ENCODE measurements at regions not wholly inside any gene's neighbourhood (a gene's known extent, or its start where the extent isn't known, plus 50 kb on each side); places are given as distances from the start of the nearest gene placed in this dataset.
"Not testable (repeated sequence)": the region's sequence is repeated elsewhere in the genome, so short reads cannot be mapped to it uniquely, and the experiment has no call there.

DNA sequence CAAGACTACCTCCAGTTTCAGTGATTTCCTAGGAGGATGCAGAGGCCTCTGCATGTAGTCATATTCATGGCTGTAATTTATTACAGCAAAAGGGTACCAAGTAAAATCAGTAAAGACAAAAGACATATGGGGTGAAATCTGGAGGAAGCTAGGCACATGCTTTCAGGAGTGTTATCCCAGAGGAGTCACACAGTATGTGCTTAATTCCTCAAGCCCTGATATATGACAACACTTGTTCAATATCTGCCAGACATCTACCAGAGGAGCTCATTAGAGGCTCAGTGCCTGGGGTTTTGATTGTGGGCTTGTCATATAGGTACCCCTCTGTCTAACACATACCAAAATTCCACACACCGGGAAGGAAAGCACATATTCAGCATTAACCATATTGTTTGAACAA lies 283.8 kb downstream of the CXCL12 start:
- DNase-seq (ENCODE audit: low read depth): no peak

DNA sequence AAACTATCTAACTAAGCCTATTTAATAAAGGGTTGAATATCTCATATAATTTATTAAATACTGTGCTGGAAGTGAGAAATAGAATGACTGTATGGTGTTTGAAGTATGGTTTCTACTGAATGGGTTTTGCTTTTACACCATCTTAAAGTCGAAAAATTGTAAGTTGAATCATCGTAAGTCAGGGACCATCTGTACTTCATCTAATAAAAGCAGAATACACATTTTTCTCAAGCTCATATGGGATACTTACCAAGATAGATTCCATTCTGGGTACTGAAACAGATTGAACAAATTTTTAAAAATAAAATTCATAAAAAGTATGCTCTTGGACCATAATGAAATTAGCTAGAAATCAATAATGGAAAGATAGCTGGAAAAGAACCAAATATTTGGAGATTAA lies 285.4 kb downstream of the CXCL12 start:
- no peak for DNase-seq (ENCODE audit: low read depth)

DNA sequence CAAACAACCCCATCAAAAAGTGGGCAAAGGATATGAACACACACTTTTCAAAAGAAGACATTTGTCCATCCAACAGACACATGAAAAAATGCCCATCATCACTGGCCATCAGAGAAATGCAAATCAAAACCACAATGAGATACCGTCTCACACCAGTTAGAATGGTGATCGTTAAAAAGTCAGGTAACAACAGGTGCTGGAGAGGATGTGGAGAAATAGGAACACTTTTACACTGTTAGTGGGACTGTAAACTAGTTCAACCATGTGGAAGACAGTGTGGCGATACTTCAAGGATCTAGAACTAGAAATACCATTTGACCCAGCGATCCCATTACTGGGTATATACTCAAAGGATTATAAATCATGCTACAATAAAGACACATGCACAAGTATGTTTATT lies 288.7 kb downstream of the CXCL12 start:
- not testable (repeated sequence) for DNase-seq (ENCODE audit: low read depth)

DNA sequence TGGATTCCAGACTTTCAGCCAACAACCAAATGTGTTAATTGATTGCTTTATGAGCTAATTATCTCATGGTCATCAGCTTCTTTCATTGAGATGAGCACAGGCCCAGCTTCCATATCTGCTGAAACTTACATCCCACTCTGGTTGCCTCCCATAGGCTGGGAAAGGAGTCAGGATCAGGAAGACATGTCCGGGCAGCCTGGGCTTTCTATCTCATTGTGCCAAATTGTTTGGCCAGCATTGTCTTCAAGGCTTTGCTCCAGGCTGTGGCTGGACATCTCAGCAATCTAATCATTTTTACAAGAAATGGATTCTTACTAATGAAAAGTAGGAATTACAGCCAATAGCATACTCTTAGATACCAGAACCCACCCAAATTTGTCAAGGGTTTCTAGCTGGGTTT lies 295.2 kb downstream of the CXCL12 start:
- DNase-seq (ENCODE audit: low read depth): no peak

DNA sequence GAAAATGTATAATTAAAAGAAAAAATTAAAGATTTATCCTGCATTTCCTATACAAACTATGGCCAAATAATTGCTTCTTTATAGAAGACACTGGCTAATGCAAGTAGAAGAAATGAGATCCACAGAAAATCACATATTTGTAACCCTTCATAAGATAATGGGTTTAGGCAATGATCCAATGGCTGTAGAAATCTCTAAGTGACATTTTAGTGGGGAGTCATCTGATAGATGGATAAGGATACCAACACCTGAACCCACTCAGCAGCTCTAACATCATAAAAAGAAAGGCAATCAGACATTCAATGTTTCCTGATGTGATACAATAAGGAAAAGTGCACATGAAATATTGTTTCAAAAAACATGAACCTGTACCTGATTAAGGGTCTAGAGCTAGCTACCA lies 297.5 kb downstream of the CXCL12 start:
- no peak for DNase-seq (ENCODE audit: low read depth)

DNA sequence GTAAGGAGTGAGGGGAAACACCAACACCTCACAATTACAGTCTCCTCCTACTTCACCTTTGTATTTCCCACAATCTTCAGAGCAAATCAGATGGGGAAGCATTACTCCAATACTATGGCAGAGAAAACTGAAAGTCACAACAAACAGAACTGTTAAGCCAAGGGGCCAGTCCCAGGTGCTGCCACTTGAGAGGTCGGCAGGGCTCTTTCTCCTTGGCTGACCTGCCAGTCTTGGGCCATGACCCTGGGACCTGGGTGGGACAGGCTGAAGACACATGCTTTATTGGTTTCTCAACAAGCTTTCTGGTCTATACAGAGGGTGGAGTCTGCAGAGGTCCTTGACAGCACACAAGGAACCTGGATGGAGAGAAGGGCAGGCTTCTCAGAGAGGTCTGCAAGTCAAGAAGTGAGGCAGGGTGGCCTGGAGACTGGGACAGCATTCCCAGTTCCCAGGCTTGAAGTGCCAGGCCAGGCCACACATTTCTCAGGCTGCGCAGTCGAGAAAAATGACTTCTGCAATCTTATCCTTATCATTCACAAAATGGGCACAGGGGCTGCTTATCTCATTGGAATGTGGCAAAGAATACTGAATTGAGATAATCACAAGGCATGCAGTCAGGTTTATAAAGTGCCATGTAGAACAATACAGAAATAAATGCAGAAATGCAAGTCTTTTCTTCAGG lies 301.0 kb downstream of the CXCL12 start:
- DNase-seq (ENCODE audit: low read depth): no peak

DNA sequence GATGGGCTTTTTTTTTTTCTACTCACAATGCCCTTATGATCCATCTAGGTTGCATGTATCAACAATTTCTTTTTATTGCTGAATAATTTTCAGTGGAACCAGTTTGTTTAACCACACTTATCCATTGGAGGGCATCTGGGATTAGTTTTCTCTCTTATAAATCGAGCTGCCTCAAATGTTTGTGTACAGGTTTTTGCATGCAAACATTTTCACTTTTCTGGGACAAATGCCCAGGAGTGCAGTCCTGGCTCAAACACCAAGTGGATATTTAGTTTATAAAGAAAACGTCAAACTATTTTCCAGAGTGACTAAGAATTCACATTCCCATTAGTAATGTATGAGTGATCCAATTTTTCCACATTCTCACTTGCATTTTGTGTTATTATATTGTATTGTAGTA lies 313.4 kb downstream of the CXCL12 start:
- no peak for DNase-seq (ENCODE audit: low read depth)

DNA sequence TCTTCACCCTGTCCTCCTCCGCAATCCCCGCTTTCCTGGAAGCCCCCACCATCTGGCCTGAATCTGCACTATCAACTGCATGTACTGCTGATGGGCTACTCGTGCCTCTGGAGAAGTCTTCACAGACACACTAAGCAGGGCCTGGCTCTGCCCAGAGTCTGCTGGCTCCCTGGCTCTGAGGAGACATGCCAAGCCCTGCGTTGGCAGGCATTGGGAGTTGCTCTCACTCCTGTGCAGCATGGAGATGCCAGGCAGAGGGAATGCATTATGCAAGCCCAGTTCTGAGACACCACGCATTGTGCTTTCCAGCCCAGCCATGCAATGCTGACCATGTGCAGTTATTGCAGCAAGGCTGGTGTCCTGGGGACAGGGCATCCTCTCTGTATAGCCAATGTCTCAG lies 314.6 kb downstream of the CXCL12 start:
- DNase-seq (ENCODE audit: low read depth): no peak

DNA sequence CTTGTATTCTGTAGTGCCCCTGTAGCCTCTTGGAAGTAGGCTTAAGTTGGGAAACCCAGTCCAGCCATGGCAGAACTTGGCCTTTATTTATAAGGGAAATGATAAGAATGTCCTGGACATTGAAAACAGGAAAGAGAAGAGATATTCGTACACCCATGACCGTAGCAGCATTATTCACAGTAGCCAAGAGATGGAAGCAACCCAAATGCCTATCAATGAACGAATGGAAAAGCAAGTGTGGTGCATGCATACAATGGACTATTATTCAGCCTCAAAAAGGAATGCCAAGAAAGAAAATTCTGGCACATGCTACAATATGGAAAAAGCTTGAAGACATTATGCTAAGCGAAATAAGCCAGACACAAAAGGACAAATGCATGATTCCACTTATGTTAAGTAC lies 315.3 kb downstream of the CXCL12 start:
- DNase-seq (ENCODE audit: low read depth): no peak

DNA sequence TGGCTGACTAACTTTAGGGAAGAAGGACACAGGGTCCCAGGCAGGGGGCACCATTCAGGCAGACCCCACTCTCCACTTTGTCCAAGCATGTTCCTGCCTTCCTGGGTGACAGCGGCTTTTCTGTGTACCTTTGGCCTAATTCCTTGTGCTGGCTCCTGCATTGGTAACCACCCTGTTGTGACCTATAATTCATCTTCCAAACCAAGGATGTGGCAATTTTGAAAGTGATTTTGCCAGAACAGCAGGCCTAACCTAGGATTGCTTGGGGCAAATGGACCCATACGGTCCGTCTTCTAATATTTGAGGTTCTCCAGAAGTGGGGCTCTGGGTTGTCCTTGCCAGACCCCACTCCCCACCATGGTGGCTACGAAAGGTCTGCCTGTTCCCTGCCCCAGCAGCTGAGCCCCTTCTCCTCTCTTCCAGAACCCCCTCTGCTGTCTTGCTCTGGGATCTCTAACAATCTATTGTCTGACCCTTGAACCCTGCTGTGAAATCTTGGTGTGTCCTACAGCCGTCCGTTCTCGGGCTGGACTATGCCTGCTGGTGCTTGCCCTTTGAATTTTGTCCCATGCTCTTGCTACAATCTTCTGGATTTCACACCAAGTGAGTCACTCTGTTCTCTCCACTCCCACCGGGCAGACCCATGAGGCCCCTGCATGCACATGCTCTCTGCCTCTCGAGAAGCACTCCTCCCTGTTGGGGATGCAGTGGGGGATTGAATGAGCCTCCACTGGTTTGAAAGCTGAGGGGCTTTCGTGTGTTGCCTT lies 316.0 kb downstream of the CXCL12 start:
- DNase-seq (ENCODE audit: low read depth): no peak

DNA sequence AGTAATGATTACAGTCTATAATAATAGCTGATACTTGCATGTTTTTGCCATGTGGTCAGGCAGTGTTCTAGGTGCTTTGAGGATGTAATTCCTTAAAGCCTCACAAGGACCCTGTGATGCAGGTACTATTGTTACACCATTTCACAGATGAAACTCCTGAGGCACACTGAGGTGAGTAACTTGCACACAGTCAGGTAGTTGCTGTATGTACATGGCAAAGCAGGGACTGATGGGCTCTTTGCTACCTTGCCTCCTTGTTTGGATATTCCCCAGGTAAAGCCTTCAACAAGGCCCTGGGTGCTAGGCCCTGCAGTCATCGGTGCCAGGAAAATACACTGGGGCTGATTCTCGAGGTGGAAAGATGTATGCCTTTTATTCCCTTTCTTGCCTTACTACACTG lies 317.5 kb downstream of the CXCL12 start:
- no peak for DNase-seq (ENCODE audit: low read depth)

DNA sequence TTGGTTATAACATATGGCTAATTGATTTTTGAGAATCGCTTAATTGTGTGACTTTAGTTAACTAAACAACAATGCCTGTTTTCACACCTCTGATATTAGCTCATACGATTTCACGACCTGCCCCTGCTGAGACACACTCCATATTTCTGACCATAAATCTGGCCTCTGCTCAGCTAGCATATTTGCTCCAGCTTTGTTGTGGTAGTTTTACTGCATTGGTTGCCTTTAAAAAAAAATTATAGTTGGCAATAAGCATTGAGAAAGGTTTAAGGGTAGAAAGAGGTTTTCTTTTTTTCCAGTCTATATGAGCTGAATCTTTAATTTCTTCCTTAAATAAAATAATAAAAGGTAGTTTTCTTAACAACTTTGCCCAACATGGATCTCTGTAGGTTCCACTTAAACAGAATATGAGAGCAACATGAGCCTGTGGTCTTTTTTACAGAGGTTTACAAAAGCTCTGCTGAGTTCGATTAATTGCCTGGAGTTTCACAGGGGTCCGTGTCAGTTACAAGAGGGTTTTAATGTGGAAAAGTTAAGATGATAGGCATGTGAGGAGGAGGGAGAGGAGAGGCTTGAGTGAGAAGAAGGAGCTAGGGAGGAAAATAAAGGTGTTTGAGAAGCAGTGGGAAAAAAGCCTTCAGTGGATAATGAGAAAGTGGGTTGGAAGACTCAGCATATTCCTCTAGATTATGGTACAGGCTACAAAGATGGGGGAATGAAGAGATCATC lies 318.2 kb downstream of the CXCL12 start:
- DNase-seq (ENCODE audit: low read depth): no peak

DNA sequence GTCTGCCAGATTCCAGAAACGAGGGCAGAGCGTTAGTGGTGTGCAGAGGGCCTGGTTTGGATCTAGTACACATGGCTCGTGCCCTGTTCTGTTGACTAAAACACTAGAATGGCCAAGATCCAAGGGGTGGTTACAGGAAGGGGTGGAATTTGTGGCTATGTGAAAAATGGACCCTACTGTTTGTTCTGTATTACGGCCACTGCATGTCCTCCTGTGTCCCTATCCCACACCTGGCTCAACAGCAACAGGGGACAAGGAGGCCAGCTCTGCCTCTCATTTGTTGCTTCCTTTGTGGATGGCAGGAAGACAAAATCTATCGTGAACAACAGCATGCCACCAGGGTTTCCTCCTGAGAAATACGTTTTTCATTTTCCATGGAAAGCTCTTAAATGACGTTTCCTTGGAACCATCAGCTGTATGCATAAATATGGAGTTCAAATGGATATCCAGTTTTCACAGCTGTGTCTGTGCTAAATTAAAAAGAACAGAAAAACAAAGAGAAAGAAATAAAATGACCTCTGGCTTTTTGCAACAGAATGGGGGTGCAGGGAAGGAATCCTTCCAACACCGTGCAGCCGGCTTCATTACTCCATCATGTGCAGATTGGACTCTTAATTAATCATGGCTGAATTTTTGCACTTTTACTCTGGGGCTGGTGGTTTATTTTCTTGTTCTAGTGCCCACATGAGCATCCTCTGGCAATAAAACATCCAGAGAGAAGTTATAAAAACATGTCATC lies 318.9 kb downstream of the CXCL12 start:
- DNase-seq (ENCODE audit: low read depth): no peak

DNA sequence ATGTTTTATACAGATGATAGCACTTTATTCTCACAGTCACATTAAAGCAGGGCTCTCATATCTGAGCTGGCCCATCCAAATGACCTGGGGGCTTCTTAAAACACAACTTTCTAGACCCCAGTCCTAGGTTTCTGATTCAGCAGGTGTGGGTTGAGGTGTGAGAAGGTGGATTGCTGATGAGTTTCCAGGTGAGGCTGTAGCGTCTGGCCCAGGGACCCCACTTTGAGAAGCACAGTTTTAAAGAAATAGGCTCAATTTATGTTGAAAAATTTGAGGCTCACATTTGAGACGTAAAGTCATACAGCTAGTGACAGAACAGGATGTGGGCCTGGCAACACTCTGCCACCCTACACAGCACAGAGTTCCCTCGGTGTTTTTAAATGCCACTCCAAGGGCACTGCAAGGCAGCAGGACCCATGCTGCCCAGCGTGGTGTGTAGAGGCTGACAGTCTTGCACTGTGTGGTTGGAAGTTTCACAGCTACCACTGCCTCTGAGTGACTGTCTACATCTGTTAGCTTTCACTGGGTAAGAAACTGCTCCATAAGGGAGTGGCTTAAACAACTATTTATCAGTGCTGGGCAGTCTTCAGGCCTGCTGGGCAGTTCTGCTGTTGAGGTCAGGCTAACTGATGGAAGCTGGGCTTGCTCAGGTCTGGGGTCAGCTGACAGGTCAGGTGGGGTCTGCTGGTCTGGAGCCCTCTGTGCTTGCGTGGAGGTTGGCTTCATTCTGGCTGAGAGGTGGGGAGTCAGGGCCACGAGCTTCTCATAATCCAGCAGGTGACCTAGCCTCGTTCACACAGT lies 319.7 kb downstream of the CXCL12 start:
- no peak for DNase-seq (ENCODE audit: low read depth)

DNA sequence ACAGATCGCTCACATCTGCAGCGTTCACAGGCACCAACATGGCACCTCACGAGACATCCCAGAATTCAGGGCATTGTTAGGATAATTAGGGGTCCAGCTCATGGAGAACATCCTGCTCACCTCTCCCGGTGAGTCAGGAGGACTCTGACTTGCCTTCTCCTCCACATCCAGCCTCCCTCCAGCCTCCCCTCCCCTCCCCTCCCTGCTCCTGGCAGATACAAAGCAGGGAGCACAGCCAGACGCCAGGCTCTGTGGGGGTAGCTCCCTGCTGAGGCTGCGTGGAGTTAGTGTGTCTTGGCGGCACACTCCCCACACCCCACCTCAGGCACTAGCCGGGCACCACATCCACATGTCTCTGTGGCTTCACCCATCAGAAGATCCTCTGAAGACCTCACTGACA lies 320.6 kb downstream of the CXCL12 start:
- no peak for DNase-seq (ENCODE audit: low read depth)

DNA sequence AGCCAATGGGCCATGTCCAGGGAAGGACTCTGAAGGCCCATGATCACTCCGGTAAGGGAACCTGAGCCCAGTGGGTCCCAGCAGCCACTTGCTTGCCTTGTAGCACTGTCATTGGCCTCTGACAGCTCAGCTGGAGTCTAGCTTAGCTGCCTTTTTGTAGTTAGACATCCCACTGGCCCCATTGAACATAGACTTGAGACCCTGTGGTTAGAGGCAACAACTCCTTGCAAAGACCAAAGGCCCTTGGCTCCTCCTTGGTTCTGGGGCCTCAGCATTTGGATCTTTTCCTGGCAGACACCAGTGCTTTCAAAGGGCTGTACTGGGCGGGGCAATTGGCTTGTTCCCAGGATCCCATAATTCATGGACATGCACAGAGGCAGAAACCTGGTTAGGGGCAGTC lies 321.2 kb downstream of the CXCL12 start:
- no peak for DNase-seq (ENCODE audit: low read depth)

DNA sequence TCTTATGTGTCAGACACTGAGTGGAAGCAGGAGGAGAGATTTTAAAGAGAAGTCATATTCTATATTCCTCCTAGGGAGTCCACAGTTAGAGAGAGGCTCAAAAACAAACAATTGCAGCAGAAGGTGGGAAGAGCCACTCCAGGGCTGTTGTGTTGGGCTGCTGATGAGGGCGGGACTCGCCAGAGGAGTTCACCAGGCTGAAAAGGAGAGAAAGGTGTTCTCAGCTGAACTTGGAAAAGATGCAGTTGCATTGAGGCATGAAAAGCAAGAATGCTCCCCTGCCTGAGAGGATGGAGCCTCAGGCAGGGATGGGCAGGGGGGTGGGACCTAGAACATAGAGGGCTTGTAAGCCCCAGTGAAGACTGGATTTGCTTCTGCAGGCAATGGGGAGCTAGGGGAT lies 324.2 kb downstream of the CXCL12 start:
- DNase-seq (ENCODE audit: low read depth): no peak

DNA sequence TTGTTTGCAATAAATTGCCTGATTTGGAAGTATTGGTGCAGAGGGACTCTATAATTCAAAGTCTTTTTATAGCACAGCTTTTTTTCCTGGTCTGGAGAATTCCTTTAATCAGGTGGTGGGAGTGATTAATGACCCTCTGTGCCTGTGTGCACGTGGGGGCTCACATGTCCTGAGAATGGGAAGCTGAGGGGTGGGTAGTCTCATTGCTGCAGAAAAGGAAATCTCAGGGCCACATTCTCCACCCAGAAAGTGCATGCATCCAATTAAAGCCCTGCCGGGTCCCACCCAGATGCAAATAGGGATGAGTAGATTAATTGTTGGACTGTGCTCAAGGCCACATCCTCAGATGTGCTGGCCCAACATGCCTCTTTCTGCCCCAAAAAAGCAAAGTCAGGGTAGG lies 324.7 kb downstream of the CXCL12 start:
- no peak for DNase-seq (ENCODE audit: low read depth)

DNA sequence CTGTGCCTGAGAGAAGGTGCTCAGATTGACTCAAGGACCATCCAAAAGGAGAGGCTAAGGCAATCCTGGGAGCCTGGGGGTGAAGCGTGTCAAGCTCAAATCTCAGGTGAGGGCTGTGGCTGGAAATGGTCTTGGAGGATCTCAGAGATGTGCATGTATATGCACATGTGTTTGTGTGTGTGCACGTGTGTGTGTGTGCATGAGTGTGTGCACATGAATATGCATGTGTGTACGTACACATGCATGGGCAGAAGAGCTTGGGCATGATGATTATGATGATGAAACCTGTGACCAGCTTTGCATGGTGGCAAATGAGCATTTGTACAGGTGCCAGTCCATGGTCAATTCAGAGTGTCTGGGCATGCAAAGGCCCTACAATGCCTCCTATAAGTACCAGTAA lies 326.6 kb downstream of the CXCL12 start:
- DNase-seq (ENCODE audit: low read depth): no peak

DNA sequence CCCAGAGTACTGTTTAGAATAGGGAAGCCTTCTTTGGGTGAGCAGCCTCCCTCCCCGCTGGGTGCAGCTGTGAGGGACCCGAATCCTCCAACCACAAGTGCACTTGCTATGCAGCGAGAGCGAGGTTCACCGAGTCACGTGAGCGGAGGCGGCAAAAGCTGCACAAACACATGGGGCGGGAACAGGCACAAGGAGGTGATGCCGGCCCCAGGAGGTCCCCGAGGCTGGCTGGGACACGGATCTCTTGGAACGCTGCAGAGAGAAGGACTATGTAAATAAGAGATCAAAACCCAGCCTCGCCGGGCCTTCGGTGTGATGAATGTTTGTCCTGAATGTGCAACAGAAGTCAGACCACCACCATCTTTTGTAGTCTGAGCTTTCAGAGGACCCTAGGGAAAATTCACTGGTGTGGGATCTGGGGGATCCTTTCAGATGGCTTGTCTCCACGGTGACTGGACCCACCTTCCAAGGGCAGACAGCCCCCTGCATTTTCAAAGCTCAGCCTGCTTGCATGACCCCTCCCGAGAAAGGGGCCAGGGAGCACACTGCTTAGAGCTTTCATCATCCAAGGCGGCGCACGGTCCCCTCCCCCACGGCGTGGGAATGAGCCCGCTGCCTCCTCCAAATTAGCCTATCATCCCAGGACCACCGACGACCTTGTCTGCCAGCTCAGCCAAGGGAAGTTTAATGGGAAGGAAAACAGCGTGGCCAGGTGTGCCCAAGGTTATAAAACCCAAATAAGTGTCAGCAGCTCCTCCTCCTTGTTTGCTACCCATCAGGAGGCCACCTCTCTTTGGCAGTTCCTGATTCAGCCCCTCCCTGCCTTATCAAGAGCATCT lies 327.7 kb downstream of the CXCL12 start:
- no peak for DNase-seq (ENCODE audit: low read depth)

DNA sequence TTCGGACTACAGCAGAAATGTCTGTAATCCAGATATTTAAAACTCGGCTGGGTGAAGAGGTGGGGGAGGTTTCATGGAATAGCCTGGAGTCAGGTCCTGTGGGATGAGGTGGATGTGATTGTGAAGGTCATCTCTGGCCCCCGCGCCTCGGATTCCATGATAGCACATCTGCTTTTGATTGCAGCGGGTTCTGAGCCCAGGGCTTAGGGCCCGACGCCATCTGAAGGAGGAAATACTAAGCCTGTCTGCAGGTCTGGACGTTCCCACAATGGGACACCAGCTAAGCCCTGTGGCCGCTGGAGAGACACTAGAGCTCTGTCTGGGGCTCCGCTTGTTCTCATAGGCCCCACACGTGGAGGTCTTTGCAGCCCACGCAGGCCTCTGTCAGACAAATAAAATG lies 328.7 kb downstream of the CXCL12 start:
- no peak for DNase-seq (ENCODE audit: low read depth)
